Testis (tissue), 2 donors: ENCODE measurements at regions not wholly inside any gene's neighbourhood (a gene's known extent, or its start where the extent isn't known, plus 50 kb on each side); places are given as distances from the start of the nearest gene placed in this dataset.

Source experiments
- POLR2A ChIP-seq: fragments of 450-650 bp; IDR thresholded peaks from one replicate; pipeline ENCODE4 v1.6.1; 2017; ENCODE audit warnings: antibody characterized with exemption, mild to moderate bottlenecking, moderate library complexity
- TF ChIP-seq, protein P1 (sequence below), 3 experiments: fragments of 450-650 bp in 2 of 3; fragments of 200-600 bp in 1 of 3; sonication (generic) in 1 of 3; IDR thresholded peaks; one replicate each; pipeline ENCODE4 v1.5.1; 2016 to 2019; ENCODE audit warnings: antibody characterized with exemption in 3 of 3, mild to moderate bottlenecking in 2 of 3, moderate library complexity in 1 of 3

GRCh38 chr1:209160230-209160629 lies 423.3 kb upstream of the CAMK1G start:
- TF ChIP-seq, protein P1, sequence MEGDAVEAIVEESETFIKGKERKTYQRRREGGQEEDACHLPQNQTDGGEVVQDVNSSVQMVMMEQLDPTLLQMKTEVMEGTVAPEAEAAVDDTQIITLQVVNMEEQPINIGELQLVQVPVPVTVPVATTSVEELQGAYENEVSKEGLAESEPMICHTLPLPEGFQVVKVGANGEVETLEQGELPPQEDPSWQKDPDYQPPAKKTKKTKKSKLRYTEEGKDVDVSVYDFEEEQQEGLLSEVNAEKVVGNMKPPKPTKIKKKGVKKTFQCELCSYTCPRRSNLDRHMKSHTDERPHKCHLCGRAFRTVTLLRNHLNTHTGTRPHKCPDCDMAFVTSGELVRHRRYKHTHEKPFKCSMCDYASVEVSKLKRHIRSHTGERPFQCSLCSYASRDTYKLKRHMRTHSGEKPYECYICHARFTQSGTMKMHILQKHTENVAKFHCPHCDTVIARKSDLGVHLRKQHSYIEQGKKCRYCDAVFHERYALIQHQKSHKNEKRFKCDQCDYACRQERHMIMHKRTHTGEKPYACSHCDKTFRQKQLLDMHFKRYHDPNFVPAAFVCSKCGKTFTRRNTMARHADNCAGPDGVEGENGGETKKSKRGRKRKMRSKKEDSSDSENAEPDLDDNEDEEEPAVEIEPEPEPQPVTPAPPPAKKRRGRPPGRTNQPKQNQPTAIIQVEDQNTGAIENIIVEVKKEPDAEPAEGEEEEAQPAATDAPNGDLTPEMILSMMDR (IDR thresholded peaks at IDR 0.05) = no peak
- no peak for TF ChIP-seq POLR2A
